Fibroblast of lung (primary cell): ENCODE measurements at regions not wholly inside any gene's neighbourhood (a gene's known extent, or its start where the extent isn't known, plus 50 kb on each side); places are given as distances from the start of the nearest gene placed in this dataset.

Experiments used
- CTCF ChIP-seq, 2 donors: IDR thresholded peaks in 1 of 2; conservative IDR thresholded peaks in 1 of 2; 1 replicate in 1 of 2; 2 replicates in 1 of 2; pipeline ENCODE4 v1.5.1; 2011 to 2012; ENCODE audit warnings: low read length in 2 of 2, control low read depth in 1 of 2, inconsistent platforms in 1 of 2, low read depth in 1 of 2, mild to moderate bottlenecking in 1 of 2
- EZH2 ChIP-seq: IDR thresholded peaks from 2 replicates; pipeline ENCODE4 v1.5.1; 2012; ENCODE audit warnings: low read length, control low read depth, mild to moderate bottlenecking; ENCODE audit errors: missing control alignments

- TF ChIP-seq CTCF (conservative IDR thresholded peaks at IDR 0.05 in 1 of 2, IDR thresholded peaks at IDR 0.05 in 1 of 2; ENCODE audit: low read depth in 1 of 2, low read length in 2 of 2) (no peak), EZH2 (no peak)
These were observed 1552.4 kb upstream of the FLRT2 start for GRCh38 chr14:83977583-83977982.
